NCI-H345 treated with DMSO at 0.1 percent for 48 hours (cell line): ENCODE measurements at regions not wholly inside any gene's neighbourhood (a gene's known extent, or its start where the extent isn't known, plus 50 kb on each side); places are given as distances from the start of the nearest gene placed in this dataset.
"Not testable (repeated sequence)": the region's sequence is repeated elsewhere in the genome, so short reads cannot be mapped to it uniquely, and the experiment has no call there.

Experiments
- DNase-seq: peaks from one replicate; lab custom pipeline; 2025; ENCODE audit not compliant: unreplicated experiment; lab: John Stamatoyannopoulos, UW

- no peak for DNase-seq
Observed at GRCh38 chr7:17085186-17085585, 203.4 kb upstream of the AGR3 start.

- no peak for DNase-seq
Observed at GRCh38 chr7:17086403-17086802, 204.6 kb upstream of the AGR3 start.

- no peak for DNase-seq
Observed at GRCh38 chr7:17090751-17091150, 207.7 kb upstream of the AHR start.

GRCh38 chr7:17093461-17093860 lies 205.0 kb upstream of the AHR start:
- DNase-seq = no peak

- DNase-seq = no peak
Observed at GRCh38 chr7:17094963-17095574, 203.4 kb upstream of the AHR start.

GRCh38 chr7:17095931-17096330 lies 202.5 kb upstream of the AHR start:
- no peak for DNase-seq

- DNase-seq = no peak
Observed at GRCh38 chr7:17097668-17098297, 200.7 kb upstream of the AHR start.

- no peak for DNase-seq
Observed at GRCh38 chr7:17098515-17098914, 199.9 kb upstream of the AHR start.

GRCh38 chr7:17099083-17099973 lies 199.1 kb upstream of the AHR start:
- DNase-seq = no peak

GRCh38 chr7:17099974-17100509 lies 198.4 kb upstream of the AHR start:
- DNase-seq = not testable (repeated sequence)

- no peak for DNase-seq
Observed at GRCh38 chr7:17101207-17101696, 197.2 kb upstream of the AHR start.

GRCh38 chr7:17103170-17103569 lies 195.3 kb upstream of the AHR start:
- DNase-seq = no peak

GRCh38 chr7:17103984-17104383 lies 194.5 kb upstream of the AHR start:
- DNase-seq = no peak

- DNase-seq = no peak
Observed at GRCh38 chr7:17104419-17104818, 194.0 kb upstream of the AHR start.

GRCh38 chr7:17105701-17106100 lies 192.8 kb upstream of the AHR start:
- DNase-seq = no peak

- DNase-seq = no peak
Observed at GRCh38 chr7:17108049-17108584, 190.3 kb upstream of the AHR start.

GRCh38 chr7:17109020-17109419 lies 189.4 kb upstream of the AHR start:
- no peak for DNase-seq

GRCh38 chr7:17113770-17114169 lies 184.7 kb upstream of the AHR start:
- DNase-seq = not testable (repeated sequence)

- DNase-seq = no peak
Observed at GRCh38 chr7:17118412-17118811, 180.0 kb upstream of the AHR start.

GRCh38 chr7:17120756-17121155 lies 177.7 kb upstream of the AHR start:
- DNase-seq = no peak

- no peak for DNase-seq
Observed at GRCh38 chr7:17121671-17122070, 176.8 kb upstream of the AHR start.
